HS-5 (cell line): ENCODE measurements at regions not wholly inside any gene's neighbourhood (a gene's known extent, or its start where the extent isn't known, plus 50 kb on each side); places are given as distances from the start of the nearest gene placed in this dataset.
"Not testable (repeated sequence)": the region's sequence is repeated elsewhere in the genome, so short reads cannot be mapped to it uniquely, and the experiment has no call there.

Experiments used
- DNase-seq: peaks from one replicate; pipeline ENCODE4 v3.0.0-alpha.2; 2012; ENCODE audit warnings: low read depth

DNA sequence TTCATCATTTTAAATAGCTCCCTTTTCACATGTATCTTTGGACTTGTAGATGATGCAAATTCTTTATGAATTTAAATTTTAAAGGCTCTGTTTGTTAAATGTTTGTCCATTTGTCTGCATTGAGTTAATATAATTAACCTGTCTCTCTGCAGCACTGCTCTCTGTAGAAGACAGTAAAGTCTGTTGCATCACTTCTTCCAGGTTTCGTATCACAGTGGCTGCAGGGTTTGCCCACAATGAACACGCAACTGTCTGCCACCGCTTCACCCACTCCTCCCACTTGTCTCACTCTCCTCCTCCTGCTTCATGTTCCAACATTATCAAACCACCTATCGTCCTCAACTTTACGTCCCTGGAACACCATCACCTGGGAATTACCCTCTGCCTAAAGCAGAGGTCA, 231.3 kb upstream of the SLC30A5 start:
- no peak for DNase-seq

DNA sequence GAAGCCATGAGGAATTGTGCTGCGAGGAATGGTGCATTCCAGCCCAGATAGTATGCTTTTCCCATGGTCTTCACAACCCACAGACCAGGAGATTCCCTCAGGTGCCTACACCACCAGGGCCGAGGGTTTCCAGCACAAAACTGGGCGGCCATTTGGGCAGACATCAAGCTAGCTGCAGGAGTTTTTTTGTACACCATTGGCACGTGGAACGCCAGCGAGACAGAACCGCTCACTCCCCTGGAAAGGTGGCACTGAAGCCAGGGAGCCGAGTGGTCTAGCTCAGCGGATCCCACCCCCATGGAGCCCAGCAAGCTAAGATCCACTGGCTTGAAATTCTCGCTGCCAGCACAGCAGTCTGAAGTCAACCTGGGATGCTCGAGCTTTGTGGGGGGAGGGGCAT, 228.6 kb upstream of the SLC30A5 start:
- not testable (repeated sequence) for DNase-seq

DNA sequence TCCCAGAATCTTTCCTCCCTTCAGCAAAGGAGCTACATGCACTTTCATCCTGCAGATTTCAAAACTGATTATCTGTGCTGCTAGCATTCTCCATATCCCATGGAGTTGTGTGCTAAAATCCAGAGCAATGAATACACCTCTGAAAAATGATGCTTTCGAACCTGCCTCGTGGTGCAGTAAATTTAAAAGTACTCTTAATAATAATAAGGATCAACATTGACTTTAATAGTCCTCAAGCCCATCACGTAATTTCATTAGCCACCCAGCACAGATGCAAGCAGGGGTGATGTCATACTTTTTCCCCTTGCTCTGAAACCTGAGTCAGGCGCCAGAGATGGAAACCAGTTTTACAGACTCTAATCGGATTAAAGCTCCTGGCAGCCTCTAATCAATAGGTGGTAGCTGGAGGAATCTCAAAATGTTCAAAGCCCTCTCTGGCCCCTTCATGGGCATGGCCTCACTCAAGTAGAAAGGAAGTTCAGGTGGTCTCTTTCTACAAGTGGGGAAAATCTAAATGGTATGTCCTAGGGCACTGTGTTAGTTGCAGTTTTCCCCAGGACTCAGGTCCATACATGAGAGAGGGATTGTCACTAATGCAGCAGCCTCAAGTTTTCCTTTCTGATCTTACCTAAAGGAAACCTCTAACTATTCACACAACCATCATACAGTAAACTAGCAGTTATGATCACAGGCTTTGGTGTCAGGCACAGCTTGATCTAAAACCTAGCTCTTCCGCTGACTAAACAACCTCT, 221.6 kb upstream of the SLC30A5 start:
- no peak for DNase-seq

DNA sequence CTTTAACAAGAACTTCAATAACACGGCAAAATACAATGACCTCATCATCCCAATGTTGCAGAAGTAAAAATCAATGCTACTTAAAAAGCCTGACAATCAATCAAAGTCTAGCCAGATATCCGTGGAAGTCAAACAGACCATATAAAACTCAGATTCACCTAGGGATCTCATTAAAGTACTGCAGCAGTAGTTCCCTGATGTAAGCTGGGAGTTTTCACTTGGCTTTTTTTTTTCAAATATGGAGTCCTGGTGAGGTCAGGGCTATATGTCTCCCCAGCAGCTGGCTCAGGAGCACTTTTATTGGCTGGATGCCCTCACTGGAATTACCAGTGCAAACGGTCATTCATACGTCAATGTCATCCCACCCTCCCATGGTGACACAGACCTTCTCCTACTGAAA, 220.6 kb upstream of the SLC30A5 start:
- no peak for DNase-seq

DNA sequence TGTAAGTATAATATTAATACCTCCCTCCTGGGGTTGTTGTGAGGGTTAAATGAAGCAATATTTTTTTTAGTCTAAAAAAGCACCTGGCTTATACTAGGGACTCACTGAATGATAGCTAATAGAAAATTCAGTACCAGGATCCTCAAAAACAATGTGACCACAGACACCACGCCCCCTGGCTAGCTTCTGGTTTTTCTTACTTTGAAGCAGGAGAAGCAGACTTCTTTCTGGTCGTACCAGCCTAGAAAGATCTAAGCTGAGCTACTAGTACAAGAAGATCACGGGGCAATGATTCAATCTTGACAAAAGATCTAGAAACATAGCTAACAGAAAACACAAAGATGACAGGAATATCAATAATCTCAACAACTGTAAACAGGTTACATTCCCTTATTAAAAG, 218.5 kb upstream of the SLC30A5 start:
- DNase-seq = no peak

DNA sequence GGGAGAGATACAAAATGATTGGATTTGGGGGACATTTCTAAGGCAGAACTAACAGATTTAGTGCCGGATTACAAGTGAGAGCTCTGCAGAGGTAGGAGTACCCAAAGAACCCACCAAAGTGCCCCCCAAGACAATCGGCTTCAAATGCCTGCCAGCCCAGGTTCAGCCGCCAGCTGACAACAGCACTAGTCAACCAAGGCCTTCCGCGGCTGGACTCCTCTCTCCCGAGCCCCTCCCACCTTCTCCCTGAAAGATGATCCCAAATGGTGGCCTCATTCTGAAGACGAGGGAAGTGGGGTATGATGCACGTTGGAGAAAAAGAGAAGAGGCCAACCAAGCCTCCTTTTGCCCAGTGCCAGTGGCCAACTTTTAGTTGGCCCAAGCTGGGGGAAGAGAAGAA, 210.4 kb upstream of the SLC30A5 start:
- DNase-seq = no peak

DNA sequence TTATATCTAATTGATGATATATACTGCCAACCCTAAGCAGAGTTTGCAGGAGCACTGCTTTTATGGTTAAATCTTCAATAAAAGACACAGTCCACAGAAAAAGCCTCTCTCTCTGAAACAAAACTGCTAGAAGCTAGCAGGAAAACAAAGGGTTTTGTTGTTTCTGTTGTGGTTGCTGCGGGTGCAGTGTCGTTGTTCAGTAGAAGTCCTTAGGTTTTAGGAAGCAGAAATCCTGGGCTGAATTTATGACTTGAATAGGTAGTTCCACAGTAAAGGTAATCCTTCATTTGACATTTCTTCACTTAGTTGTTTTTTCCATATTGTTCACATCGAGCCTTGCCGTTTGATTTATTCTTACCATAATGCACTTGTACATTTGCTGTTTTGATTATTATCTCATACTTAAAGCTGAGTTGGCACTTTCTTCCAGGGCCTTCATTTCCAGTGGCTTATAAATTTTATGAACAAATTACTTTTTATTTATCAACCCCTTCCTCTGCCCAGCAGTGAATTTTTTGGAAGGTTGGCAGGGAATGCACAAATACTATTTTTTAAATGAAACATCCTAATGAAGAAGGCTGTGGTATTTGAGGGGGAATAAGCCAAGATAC, 209.6 kb upstream of the SLC30A5 start:
- no peak for DNase-seq

DNA sequence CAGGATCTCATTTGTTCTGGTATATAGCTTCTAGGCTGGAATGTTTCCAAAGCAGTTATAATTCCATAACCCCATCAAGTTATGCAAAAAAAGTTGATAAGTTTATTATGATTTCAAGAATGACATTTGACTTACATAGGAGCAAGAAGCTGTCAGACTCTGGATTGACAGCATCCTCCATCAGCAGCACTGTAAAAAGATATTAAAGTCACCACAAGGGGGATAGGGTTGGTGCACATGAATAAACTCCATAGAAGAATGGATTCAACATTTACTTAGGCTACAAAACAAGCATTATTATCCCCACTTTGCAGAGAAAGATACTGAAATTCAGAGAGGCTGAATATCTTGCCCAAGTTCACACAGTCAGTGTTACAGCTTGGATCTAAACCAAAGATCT, 208.9 kb upstream of the SLC30A5 start:
- no peak for DNase-seq

DNA sequence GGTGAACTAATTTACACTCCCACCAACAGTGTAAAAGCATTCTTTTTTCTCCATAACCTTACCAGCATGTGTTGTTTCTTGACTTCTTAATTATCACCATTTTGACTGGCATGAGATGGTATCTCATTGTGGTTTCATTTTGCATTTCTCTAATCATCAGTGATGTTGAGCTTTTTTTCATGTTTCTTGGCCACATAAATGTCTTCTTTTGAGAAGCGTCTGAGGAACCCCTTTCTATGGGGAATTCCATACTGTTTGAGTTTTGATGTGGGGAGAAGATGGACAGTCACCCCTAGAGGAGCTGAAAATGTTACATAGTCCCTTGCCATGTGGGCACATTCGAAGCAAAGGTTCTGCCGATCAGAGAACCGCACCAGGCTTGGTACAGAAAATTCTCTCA, 207.0 kb upstream of the SLC30A5 start:
- no peak for DNase-seq

DNA sequence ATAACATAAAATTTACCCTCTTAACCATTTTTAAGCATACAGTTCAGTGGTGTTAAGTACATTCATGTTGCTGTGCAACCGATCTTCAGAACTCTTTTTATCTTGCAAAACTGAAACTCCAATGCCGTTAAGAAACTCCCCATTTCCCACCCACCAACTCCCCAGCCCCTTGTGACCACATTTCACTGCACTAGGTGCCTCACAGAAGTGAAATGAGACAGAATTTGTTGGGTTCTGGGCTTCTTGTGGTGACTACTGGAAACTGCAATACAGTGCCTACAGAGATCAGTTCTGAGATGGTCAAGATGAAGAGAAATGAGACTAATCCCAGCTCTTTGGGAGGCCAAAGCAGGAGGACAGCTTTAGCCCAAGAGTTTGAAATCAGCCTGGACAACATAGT, 202.1 kb upstream of the SLC30A5 start:
- no peak for DNase-seq

DNA sequence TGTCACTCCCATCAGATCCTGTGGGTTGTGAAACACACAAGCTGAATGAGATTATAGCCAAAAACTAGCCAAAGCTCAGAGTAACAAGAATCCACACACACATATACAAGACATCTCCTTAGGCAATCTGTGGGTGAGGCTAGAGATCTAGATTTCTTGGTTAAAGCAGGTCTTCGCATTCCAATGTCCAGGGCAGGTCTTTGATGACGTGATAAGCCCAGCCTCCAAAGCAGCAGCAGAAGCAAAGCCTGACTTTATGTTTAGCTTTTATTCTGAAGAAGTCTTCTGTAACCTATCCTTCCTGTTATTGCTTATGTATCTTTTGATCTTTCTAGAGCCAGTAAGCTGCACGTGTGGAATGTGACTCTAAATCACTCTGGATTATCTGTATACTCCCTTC, 199.1 kb upstream of the SLC30A5 start:
- no peak for DNase-seq

DNA sequence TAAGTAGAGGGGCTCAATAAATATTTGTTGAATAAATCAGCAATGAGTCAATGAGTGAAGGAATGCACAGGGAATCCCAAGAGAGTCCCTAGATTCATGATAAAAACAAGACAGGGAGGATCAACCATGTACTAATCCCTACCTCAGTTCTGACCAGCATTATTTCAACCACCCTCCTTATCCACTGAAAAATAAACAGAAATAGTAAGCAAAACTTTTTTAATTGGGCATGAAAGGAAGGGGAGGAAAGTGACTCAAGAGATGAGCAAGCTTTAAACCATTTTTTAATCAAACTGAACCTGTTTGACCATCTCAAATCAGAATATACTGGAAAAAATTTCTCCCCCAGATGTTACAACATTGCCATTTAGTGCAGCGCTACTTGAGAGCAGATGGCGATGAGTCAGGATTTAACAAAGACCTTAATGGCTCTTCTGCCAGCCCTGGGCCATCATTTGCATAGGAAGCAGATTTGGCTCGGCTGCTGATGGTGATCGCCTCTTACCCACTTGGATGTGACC, 194.8 kb upstream of the SLC30A5 start:
- peak; percentile 93 for DNase-seq

DNA sequence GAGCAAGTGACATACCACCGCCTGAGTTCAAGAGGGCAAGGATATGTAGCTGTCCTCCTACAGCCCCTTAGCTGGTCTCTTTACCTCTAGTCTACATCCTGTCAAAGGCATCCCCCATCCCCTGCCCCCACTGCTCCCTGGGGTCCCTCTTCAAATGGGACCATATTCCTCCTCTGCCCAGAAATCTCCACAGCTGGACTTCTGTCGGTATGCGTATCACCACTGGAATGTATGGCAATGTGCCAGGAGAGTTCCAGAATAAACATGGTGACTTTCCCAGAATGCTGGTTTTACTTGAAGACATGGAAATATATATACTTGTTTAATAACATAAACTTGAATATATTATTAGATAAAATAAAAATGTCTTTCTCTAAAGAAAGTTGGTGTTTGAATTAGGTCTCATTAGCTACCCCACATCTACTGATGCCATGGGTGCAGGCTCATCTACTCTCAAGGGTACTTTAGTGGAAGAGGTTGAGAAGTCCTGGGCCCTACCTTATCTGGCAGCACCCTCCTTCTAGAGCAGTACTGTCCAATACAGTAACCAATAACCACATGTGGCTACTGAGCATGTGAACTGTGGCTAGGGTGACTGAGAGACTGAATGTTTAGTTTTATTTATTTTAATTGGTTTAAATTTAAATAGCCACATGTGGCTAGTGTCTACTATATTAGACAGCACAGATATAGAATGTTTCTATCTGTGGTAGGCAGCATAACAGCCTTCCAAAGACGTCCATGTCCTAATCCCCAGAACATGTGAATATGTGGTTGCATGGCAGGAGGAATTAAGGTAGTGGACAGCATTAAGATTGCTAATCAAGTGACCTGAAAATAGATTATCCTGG, 181.7 kb upstream of the SLC30A5 start:
- DNase-seq = no peak

DNA sequence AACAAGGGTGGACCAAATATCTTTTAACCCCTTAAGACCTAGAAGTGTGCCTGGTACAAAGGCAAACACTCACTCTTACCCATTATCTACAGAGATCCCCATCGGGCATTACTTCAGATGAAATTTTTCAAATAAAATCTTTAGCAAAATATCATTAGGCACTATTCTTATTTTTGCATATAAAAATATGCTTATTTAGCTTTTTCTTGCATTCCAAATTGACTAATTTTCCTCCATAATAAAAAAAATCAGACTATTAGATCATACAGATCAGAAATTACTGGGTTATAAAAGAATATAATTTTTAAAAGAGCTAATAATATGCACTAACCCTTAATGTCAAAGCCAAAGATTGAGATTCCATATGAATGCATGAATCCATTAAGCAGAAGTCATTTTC, 178.7 kb upstream of the SLC30A5 start:
- DNase-seq = no peak

DNA sequence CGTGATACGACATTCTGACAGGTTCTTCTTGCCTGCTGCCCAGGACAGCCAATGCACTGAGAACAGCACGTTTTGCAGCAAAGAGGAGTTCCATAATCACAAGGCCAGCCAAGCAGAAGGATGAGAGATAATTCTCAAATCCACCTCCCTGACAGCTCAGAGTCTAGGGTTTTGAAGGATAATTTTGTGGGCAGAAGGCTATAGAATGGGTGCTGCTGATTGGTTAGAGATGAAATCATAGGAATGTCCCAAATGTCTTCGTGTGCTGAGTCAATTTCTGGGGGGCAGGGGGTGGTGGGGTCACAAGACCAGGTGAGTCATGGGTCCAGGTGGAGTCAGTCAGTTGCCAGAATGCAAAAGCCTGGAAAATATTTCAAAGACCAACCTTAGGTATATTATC, 175.5 kb upstream of the SLC30A5 start:
- no peak for DNase-seq

DNA sequence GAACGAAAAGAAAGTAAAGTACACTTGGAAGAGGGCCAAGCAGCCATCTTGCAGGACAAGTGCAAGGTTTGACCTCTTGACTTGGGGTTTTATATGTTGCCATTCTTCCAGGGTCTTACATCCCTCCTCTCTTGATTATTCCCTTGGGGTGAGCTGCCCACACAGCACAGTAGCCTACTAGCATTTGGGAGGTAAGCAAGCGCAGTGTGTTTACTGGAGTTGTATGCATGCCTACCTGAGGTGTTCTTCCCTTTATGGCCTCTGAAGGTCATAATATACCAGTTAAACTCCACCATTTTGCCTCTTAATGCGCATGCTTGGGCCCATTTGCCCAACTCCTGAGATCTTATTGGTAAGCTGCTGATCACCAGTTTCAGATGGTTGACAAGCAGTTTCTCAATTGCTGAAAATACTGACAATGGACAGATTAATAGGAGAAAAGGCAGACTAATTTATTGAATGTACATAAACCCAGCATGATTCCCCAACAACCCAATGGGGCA, 173.8 kb upstream of the SLC30A5 start:
- no peak for DNase-seq

DNA sequence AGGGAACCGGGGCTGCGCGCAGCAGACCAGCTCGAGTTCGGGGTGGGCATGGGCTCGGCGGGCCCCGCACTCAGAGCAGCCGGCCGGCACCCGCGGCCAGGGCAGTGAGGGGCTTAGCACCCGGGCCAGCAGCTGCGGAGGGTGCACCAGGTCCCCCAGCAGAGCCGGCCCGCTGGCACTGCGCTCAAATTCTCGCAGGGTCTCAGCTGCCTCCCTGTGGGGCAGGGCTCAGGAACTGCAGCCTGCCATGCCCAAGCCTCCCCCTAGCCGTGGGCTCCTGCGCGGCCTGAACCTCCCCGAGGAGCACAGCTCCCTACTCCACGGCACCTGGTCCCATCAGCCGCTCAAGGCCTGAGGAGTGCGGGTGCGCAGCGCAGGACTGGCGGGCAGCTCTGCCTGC, 172.9 kb upstream of the SLC30A5 start:
- DNase-seq = no peak

DNA sequence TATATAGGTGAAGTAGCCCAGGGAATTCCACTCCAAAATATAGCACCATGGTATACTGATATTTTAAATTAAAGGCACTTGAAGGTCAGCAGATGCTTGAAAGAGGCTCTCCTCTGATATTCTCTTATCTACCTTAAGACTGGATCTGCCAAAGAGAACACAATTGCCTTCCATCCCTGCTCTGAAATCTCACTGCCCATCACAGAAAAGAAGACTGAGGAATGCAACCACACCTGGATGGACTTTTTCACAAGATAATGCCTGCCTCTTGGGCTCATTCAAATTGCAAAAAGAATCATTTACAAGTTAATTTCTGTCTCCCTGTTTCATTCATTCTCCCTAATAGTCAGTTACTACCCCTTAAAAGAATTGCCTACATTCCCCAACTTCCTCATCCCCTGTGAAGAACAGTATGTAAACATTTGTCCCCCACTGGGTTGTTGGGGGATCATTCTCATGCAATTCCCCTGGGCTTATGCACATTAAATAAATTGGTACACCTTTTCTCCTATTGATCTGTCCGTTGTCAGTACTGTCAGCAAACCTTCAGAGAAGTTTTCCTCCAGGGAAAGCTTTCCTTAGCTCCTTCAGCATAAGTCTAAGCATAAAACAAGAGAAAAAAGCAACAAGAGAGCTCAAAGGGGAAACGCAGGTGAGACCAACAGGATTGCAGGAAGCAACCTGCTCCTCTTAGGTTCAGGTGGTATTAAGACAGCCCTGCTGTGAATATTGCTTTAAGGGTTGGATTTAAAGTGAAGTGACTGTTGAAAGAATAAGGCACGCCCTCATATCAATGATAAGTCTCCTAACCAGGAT, 171.4 kb upstream of the SLC30A5 start:
- DNase-seq = no peak

DNA sequence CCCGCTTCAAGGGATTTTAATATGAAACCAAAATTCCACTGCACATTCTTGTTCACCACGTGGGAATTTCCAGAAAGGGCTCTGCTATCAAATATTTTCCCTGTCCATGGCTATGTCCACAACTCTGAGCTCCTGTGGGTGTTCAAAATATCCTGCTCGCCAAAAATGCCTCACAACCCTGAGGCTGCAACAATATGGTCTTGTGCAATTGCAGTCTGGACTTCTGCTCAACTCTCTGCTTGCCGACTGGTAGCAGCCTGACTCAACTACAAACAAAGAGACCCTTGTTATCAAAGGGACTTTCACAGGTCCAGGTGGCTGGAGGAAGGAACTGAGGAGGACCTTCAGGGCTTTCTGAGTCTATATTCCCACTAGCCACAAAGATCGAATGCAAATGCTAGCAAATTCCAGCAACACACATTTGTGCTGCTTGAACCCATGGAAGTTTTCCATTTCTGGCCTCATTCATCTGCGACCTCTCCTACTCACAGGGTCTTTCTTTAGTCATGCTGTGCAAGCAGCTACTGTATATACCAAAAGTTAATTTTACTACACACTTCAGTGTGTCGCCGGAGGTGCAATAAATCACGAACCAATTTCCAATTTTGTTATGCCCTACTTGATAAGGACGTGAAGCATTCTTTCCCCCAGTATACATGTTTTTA, 169.2 kb upstream of the SLC30A5 start:
- DNase-seq = no peak

DNA sequence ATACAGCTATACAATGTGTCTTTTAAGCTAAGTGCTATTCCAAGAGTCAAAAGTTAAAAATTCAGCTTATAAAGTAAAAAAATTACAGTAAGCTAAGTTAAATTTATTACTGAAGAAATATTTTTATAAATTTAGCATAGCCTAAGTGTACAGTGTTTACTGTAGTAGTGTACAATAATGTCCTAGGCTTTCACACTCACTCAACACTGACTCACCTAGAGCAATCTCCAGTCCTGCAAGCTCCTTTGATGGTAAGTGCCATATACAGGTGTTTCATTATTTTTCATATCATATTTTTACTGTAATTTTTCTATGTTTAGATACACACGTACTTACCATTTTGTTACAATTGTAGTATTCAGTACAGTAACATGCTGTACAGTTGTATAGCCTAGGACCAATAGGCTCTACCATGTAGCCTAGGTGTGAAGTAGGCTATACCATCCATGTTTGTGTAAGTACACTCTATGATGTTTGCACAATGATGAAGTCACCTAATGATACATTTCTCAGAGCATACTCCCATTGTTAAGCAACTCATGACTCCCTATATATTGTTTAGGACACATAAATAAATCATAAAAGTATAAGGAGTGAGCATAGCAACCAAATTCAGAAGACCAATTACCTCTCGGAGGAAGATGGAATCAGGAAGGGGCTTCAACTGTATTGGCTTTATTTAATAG, 165.1 kb upstream of the SLC30A5 start:
- DNase-seq = no peak

DNA sequence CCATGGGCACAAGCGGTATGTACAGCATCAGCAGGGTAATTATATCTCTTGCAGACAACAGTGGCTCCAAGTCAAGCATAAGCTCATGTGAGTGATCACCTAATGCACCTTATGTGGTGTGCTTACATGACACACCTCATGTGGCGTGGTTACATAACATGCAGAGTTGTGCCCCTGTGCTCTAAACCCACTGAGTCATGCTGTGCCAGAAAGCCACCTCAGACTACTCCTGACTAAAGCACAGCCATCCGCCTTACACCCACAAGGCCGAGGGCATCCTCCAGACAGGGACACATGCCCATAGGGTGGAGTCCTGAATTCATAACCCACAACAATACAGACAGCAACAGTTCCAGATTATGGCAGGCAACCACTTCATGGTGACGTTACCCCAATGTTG, 163.7 kb upstream of the SLC30A5 start:
- DNase-seq = no peak
